Smooth muscle cell of the brain vasculature (primary cell): ENCODE measurements at regions not wholly inside any gene's neighbourhood (a gene's known extent, or its start where the extent isn't known, plus 50 kb on each side); places are given as distances from the start of the nearest gene placed in this dataset.
"Not testable (repeated sequence)": the region's sequence is repeated elsewhere in the genome, so short reads cannot be mapped to it uniquely, and the experiment has no call there.

Source experiments
- DNase-seq: peaks from one replicate; pipeline ENCODE4 v3.0.0-alpha.2; 2012; ENCODE audit warnings: low read depth, low spot score

DNA sequence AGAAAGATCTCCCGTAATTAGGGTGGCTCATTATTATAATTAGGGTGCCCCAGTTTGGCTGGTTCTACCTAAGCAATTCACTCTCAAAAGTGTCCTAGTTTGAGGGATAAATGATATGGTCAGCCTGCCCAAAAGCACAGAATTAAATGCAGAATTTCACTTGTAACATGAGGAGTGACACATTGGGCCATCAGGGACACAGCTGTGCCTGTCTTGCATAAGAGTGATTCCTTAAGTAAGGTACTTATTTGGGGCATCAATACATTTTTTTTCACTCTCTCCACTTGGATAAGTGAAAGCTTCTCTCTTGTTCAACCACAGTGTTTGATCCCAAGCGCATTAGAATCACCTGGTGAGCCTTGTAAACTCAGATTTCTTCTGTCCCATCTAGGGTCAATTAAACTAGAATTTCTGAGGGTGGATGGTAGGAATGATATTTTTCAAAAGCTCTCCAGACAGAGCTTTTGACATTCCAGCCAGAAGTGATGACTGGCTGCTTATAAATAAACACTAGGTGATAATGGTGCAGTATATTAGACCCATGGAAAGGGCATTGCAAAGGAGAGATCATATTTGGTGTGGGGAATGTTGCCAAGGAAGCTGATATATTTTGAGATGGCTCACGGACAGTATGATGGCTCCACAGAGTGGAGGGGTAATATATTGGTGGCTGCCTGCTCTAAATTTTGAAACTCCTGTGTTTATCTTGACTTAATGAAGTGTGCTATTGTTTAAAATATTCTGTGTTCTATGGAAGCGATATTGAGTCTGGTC lies 458.1 kb upstream of the RASGRP1 start:
- no peak for DNase-seq

GRCh38 chr15:39025321-39025720 lies 460.7 kb upstream of the RASGRP1 start:
- no peak for DNase-seq

DNA sequence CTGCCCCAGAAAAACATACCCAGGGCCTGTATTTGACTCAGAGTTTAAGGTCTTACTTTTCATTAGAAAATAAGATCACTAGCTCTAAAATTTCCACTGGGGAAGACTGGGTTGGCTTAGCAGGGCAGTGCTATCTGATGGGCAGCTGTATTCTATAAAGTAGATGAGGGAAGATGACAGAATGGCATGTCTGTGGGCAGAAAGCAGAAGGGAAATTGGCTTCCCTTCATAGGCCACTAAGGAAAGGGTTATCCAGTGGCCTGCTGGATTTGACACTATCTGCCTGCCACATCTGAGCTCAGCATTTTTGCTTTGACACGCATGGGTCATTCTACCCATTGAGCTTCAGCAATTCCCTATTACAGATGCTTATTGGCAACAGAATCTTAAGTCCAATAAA lies 461.3 kb upstream of the RASGRP1 start:
- no peak for DNase-seq

- no peak for DNase-seq
Observed at GRCh38 chr15:39028069-39028468, 463.5 kb upstream of the RASGRP1 start.

DNA sequence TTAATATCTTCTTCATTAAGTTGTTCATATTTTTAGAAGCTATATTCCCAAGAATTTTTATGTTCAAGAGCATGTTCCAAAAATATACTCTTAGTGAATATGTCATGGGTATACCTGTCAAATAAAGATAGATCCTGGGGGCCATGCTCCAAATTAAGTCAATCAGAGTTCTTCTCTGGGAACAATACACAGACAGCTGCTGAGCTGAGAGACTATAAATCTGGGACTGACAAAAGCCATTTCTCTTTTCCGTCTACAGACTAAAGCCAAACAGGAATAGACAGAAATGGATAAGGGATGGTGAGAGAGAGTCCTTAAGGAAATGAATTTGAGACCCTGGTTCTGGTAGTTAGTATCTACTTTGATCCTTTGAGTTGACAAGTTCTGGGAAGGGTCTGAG lies 465.1 kb upstream of the RASGRP1 start:
- no peak for DNase-seq

GRCh38 chr15:39030291-39031070 lies 465.9 kb upstream of the RASGRP1 start:
- no peak for DNase-seq

DNA sequence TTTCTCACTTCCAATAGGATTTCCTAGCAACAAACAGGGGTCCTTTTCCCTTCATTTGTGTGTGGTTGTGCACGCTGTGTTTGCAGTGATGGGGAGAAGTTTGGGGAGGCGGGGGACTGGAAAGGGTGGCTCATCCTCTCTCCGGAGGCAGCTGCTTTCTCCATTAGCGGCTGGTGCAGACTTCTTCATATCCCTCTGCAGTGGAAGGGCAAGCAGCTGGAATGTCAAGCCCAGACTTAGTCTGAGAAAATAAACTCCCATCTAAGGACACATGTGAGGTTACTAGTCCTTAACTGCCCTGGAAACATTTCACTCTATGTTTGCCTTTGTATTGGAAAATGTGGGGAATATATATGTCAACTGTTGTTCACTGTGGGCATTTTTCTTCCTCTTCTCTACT lies 467.0 kb upstream of the RASGRP1 start:
- no peak for DNase-seq

DNA sequence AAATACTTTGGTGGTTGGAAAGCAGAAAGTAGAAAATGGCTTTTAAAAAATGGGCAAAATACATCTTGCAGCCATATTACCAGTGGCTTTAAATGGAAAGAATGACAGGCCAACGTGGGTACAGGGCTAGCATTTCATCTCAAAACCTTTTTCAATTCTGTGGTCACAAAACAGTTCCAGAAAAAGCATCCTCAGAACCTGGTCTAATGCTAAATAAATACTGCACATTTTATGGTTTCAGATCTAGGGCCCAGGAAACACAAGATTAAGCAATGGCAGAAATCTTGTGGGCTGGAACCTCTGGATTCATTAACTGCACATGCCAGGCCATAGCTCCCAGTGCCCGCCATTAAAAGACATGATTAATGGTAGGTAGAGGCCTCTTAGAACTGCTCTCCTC lies 470.2 kb upstream of the RASGRP1 start:
- DNase-seq: no peak

DNA sequence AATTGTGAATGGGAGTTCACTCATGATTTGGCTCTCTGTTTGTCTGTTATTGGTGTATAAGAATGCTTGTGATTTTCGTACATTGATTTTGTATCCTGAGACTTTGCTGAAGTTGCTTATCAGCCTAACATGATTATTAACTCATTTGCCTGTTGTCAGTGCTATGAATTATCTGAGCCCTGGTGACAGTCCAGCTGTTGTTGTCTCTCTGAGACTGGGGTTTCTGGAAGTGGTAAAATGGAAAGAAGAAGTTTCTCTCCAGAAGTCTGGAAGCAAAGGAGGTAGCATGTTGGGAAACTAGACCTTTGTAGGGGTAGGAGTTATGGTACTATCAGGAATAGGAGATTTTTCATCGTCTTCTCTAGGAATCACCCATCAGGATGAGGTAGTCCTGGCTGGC lies 473.0 kb upstream of the RASGRP1 start:
- DNase-seq: not testable (repeated sequence)

DNA sequence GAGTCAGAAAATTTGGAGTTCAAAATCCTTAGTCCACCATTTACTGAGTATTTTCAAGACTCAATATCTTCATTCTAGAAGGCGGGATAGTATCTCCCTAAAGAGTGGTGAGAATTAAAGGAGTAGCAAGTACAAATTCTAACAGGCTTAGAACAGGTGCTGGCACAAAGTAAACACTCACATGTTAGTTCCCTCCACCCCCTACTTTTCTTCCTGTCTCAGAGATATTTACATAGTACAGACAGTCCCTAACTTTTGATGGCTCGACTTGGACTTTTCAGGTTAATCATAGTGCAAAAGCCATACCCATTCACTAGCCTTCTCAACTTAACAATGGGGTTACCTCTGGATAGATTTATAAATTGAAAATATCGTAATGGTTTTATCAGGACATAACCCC lies 476.2 kb upstream of the RASGRP1 start:
- no peak for DNase-seq

DNA sequence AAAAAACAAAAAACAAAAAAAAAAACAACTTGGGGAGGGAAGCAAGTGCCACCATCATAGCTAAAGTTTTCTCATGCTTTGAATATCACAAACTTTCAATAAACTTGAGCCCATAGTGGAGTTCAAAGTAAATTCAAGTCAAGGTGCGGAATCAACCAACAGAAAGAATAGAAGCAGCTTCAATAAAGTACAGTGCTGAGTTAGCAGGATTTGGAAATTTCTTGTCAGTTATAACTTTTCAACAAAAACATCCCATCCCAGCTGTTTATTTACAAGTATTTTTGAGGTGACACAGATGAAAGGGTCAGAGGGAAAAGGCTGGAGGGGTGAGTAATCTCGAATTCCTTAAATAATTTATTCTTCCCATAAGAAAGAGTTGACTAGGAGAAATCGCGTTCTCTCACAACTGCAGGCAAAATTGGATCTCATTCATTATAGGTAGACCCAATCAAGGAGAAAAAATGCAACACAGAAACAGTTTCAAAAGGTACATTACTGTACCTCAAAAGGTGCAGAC lies 477.4 kb upstream of the RASGRP1 start:
- DNase-seq: no peak

GRCh38 chr15:39051626-39052322 lies 487.2 kb upstream of the RASGRP1 start:
- no peak for DNase-seq

DNA sequence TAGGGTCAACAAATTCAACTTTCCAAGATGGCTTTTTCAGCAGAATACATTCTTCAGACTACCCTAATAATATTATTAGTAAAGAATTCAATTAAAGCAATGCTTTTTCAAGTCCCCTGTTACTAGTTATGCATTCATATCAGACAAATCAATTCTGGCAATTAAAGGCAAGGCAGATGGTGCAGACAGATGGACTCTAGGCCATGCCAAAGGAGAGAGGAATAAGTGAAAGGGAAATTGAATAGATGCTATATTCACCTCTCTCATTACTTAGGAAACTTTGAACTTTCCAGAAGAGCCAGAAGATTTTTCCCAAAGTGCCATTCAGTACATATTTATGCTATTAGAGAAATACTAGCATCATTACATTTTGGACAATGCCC lies 487.7 kb upstream of the RASGRP1 start:
- DNase-seq: no peak

DNA sequence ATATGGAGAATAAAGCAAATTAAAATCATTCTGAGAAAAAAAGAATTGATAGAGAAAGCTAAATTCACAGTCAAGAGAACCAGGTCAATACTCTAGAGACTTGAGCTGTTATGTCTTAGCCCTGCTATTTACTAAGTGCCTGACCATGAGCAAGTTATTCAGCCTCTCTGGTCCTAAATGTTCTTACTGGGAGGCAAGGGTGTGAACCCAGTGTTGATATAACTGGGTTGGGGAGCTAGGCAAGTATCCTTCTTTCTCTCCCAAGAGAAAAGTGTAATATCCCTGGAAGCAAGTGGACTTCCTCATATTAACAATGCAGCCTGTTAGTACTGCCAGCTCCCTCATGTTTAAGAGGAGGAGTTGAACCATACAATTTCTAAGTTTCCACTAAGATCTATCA lies 488.9 kb upstream of the RASGRP1 start:
- DNase-seq: no peak

- DNase-seq: no peak
Observed at GRCh38 chr15:39054128-39054732, 489.6 kb upstream of the RASGRP1 start.

GRCh38 chr15:39056357-39056756 lies 491.7 kb upstream of the RASGRP1 start:
- DNase-seq: no peak

GRCh38 chr15:39058351-39059131 lies 493.9 kb upstream of the RASGRP1 start:
- DNase-seq: no peak

DNA sequence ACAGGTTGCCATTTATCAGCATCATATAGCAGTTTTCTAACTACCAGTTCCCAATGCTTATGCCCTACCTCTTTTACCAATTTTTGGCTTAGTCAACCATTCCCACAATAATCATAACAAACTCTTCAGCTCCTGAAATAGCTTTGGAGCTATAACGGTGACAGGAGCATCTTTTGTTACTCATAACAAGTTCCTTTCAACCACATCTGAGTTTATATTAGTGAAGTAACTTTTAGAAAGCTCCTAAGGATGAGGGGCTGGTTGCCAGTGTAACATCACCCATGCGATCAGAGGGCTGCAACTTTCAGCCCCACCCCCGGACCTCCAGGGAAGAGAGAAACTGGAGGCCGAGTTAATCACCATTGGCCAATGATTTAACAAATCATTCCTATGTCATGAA lies 495.3 kb upstream of the RASGRP1 start:
- DNase-seq: no peak

DNA sequence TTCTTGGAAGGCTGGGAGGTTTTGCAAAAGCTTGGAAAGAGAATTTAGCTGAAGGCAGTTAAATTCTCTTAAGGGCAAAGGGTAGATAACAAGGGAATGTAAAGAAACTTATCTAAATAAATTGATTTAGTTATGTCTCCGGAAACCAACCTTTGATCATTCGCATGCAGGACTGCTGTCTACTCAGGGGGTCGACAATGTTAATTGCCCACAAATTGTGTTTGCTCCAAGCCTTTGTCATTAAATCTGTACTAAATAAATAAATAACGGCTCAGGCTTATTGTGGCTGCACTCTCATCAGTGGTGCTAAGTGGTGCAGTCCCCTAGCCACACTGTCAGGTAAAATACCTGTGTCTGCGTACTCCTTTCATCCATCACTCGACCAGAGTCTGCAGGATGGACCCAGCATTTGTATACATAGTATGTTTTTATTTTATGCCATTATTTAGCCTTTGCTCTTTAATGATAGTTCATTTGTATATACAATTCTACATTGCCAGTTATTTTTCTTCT lies 497.4 kb upstream of the RASGRP1 start:
- DNase-seq: no peak

DNA sequence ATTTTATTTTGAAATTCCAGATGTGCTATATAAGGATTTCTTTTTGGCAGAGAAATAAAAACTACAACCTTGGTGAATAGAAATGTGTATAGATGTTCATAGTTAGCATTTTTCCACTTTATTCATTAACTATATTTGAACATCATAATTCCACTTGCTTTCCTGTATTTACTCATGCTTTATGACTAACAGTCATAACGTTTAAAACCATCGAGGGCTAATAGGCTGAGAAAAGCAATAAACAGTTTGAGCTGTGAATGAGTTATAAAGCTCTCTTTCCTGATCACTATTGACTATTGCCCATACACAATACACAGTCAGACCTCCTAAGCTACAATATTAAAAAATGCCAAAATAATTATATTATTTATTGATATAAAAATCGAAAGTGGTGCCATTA lies 502.1 kb upstream of the RASGRP1 start:
- no peak for DNase-seq
